Heart right ventricle (tissue), 16 donors: ENCODE measurements at regions not wholly inside any gene's neighbourhood (a gene's known extent, or its start where the extent isn't known, plus 50 kb on each side); places are given as distances from the start of the nearest gene placed in this dataset.

Source experiments
- ATAC-seq, 8 donors: fragments of 200-7000 bp; cut with Tn5 transposase; one replicate each; pipeline ENCODE4 v1.9.1; 2020; ENCODE audit warnings: mild to moderate bottlenecking in 8 of 8, moderate library complexity in 8 of 8, moderate number of reproducible peaks in 1 of 8
- DNase-seq, 2 donors: peaks; one replicate each; pipeline ENCODE4 v3.0.0-alpha.2; 2020
- H3K27ac ChIP-seq, 10 donors: fragments of 200-600 bp; sonication (generic) in 2 of 10; one replicate each; pipeline versions ENCODE4 v1.5.0 to v1.8.0; 2020 to 2022; ENCODE audit warnings: mild to moderate bottlenecking in 3 of 10
- H3K27me3 ChIP-seq, 7 donors: fragments of 200-600 bp; one replicate each; pipeline ENCODE4 v1.8.0; 2021 to 2022; ENCODE audit warnings: mild to moderate bottlenecking in 2 of 7
- H3K36me3 ChIP-seq, 9 donors: fragments of 200-600 bp; sonication (generic) in 1 of 9; one replicate each; pipeline versions ENCODE4 v1.5.0 to v1.8.0; 2020 to 2022; ENCODE audit warnings: mild to moderate bottlenecking in 2 of 9
- H3K4me1 ChIP-seq, 9 donors: fragments of 200-600 bp; sonication (generic) in 1 of 9; one replicate each; pipeline versions ENCODE4 v1.5.0 to v1.8.0; 2020 to 2022; ENCODE audit warnings: mild to moderate bottlenecking in 4 of 9
- H3K4me3 ChIP-seq, 10 donors: fragments of 200-600 bp; sonication (generic) in 2 of 10; one replicate each; pipeline versions ENCODE4 v1.5.0 to v1.8.0; 2020 to 2022; ENCODE audit warnings: mild to moderate bottlenecking in 7 of 10, moderate library complexity in 2 of 10
- H3K9me3 ChIP-seq, 11 donors: fragments of 200-600 bp in 10 of 11; sonication (generic) in 2 of 11; one replicate each; pipeline versions ENCODE4 v1.5.0 to v1.8.0; 2013 to 2022; ENCODE audit warnings: mild to moderate bottlenecking in 2 of 11, control low read depth in 1 of 11, moderate library complexity in 1 of 11
- WGBS, 2 donors: extraction: QIAGEN DNeasy Blood & Tissue Kit; methylation state at CpG; one replicate each; pipeline ENCODE4 v1.1.7; 2013; ENCODE audit warnings: inconsistent platforms in 1 of 2; 5-methylcytosine and 5-hydroxymethylcytosine counted together
- intact Hi-C, 10 donors: fragments of 100-400 bp; cut with DNase I; formaldehyde crosslinking; loops; one replicate each; pipeline versions ENCODE4 v1.11.1 to v1.14.2; 2022
- TF ChIP-seq, protein P1 (sequence below), 9 donors: fragments of 200-600 bp; sonication (generic) in 2 of 9; IDR thresholded peaks; one replicate each; pipeline versions ENCODE4 v1.5.0 to v1.8.0; 2021 to 2022; ENCODE audit warnings: antibody characterized with exemption in 9 of 9, mild to moderate bottlenecking in 5 of 9, moderate library complexity in 1 of 9
- donor health status: Arrhythmogenic right ventricular cardiomyopathy.
- donor health status: ischemic (EF 13 %, LVEDD 7.1; RV severe dilation, severe dysfunction).
- donor health status: healthy with polysubstance abuse.
- donor health status: DM: no; HTN: yes; CAD: no.
- donor health status: DM: no; HTN: no; CAD: no.
- donor health status: ischemic (EF 25% LVEDD 6.9; RV normal size, moderate dysfunction).
- donor health status: ischemic (EF 25% LVEDD 5.7; RV mildly dilated, moderate dysfunction).
- donor health status: healthy.
- donor health status: DM: yes; HTN: yes; CAD: no.
- donor health status: Ischemic cardiomyopathy.
- donor health status: ischemic (EF 35%, LVEDD 5.7; RV mildly dilated, moderate dysfunction).
- donor health status: nonischemic (EF 11% LVEDD 7.7; RV severe dilation, severe dysfunction).
- donor health status: DM: yes; HTN: yes; CAD: no.
- donor health status: PGD.
- donor health status: ischemic (EF 29% LVEDD 5.4; RV normal size, mild dysfunction).
- donor health status: nonischemic (EF 23%, LVEDD 6.1; RV moderate dilation, normal function).

DNA sequence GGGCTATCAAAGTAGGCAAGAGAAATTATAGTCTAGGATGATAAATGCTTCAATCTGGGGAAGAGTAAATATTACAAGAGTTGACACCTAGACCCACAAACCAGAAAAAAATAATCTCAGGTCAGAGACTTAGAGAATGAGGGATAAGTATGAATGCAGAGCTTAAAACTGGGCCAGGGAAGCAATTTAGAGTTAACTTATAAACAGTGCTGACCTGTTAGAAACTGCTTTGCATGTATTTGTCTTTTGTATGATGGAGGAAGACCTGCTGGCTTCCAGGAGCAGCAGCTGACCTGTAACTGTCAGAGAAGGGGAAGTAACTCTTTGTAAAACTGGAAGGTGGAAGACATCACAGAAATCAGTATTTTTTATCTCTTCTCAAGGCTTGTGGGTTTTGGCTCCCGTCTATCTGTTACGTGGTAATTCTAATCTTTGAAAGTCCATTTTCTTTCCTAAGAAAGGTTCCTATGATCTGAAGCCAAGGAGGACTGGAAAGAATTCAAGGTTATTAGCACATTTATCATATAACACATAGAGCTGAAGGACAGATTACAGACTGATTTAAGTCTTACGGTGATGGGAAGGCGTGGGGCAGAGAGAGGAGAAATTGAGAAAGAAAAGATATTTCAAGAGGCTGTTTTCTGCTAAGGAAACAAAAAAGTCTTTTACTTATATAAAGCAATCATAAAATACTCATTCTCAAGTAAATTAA is 114.7 kb upstream of the ADAMTS19 start:
- 34 to 43% methylated on average over 4 of the region's 4 CpGs for WGBS, 2 donors
- H3K9me3 ChIP-seq = peaks cover 0 to 36% (median 18%) of the 10 kb centered on the region in 11 donors
- ATAC-seq (no peak), DNase-seq (no peak)
- TF ChIP-seq, protein P1, sequence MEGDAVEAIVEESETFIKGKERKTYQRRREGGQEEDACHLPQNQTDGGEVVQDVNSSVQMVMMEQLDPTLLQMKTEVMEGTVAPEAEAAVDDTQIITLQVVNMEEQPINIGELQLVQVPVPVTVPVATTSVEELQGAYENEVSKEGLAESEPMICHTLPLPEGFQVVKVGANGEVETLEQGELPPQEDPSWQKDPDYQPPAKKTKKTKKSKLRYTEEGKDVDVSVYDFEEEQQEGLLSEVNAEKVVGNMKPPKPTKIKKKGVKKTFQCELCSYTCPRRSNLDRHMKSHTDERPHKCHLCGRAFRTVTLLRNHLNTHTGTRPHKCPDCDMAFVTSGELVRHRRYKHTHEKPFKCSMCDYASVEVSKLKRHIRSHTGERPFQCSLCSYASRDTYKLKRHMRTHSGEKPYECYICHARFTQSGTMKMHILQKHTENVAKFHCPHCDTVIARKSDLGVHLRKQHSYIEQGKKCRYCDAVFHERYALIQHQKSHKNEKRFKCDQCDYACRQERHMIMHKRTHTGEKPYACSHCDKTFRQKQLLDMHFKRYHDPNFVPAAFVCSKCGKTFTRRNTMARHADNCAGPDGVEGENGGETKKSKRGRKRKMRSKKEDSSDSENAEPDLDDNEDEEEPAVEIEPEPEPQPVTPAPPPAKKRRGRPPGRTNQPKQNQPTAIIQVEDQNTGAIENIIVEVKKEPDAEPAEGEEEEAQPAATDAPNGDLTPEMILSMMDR (IDR thresholded peaks at IDR 0.05) = no peak
- intact Hi-C loops = no loop called here
- no peaks in the 10 kb centered on the region for H3K4me1 ChIP-seq
- no peaks in the 10 kb centered on the region for H3K27me3 ChIP-seq
- no peaks in the 10 kb centered on the region for H3K36me3 ChIP-seq
- H3K27ac ChIP-seq = no peak overlapping the region
- no peak overlapping the region for H3K4me3 ChIP-seq

DNA sequence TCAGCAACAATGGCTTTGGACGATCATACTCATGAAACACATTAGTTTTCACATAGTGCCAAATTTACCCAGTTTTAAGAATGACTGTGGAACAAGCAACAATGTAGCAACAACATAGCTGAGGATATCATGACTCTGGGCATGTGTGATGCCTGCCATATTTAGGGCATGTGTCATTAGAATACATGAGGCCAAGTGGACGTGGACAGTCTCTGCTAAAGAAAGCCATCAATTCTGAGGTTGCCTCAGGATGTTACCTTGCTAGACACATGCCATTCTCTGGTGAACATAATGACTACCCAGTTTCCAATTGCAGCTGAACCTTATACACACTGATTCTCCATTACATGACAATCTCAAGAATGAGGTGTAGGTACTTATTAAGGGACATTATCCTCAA is 103.3 kb upstream of the ADAMTS19 start:
- no peak overlapping the region for H3K27ac ChIP-seq
- H3K4me1 ChIP-seq = no peaks in the 10 kb centered on the region
- WGBS, 2 donors = 56 to 61% methylated on average over 2 of the region's 2 CpGs
- H3K36me3 ChIP-seq = no peaks in the 10 kb centered on the region
- H3K4me3 ChIP-seq = no peak overlapping the region
- intact Hi-C loops = no loop called here
- peaks cover 0 to 6% (median 0%) of the 10 kb centered on the region in 11 donors for H3K9me3 ChIP-seq
- TF ChIP-seq, protein P1 (IDR thresholded peaks at IDR 0.05) = no peak
- no peaks in the 10 kb centered on the region for H3K27me3 ChIP-seq
- DNase-seq (no peak), ATAC-seq (peak in 1 of 8 donors; percentile 49)

DNA sequence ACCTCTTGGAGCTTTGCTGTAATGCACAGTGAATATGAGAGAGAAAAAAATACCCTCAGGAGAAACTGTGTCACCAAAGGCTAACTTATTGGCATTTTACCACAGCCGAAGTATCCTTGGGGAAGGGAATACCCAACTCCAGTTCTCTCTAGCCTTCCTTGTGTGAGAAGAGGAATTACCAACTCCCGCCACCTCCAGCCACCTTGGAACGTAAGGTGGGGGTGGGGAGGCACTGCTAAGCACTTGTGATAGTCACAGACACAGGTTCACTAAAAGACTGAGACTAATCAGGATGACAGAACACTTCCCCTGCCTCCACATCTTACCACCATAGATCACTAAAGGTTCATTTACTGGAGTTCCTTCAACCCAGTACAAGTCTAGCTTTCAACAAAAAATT is 102.0 kb upstream of the ADAMTS19 start:
- no peaks in the 10 kb centered on the region for H3K4me1 ChIP-seq
- H3K27ac ChIP-seq = no peak overlapping the region
- DNase-seq (no peak), ATAC-seq (no peak)
- intact Hi-C loops = no loop called here
- H3K4me3 ChIP-seq = no peak overlapping the region
- 85% methylated on average over 3 of the region's 3 CpGs for WGBS, 2 donors
- TF ChIP-seq, protein P1 (IDR thresholded peaks at IDR 0.05) = no peak
- H3K36me3 ChIP-seq = no peaks in the 10 kb centered on the region
- no peaks in the 10 kb centered on the region for H3K27me3 ChIP-seq
- peaks cover 0 to 2% (median 0%) of the 10 kb centered on the region in 11 donors for H3K9me3 ChIP-seq

DNA sequence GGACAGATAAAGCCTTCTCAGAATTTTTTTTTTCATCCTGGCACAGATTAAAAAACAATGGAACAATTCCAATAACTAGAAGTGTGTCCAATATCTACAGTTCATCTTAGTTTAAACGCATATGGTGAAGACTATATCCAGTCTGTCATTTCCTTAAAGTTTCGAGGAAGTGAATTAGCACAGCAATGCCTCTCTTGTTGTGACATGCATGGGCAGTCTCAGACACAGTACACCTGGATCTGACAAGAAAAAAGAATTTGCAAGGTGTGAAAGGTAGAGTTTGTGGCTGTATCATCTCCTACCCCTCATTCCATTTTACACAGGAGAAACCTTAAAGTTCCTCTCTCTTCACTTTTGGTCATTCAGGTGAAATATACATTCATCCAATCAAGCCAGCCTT is 100.6 kb upstream of the ADAMTS19 start:
- Histone ChIP-seq H3K27ac (no peak overlapping the region), H3K4me3 (no peak overlapping the region), H3K9me3 (no peaks in the 10 kb centered on the region), H3K27me3 (no peaks in the 10 kb centered on the region), H3K4me1 (no peaks in the 10 kb centered on the region), H3K36me3 (no peaks in the 10 kb centered on the region)
- intact Hi-C loops = no loop called here
- no peak for DNase-seq
- no peak for ATAC-seq
- TF ChIP-seq, protein P1 (IDR thresholded peaks at IDR 0.05) = no peak
- WGBS, 2 donors = 63 to 68% methylated on average over 2 of the region's 2 CpGs
